ENCODE measurements at regions not wholly inside any gene's neighbourhood (a gene's known extent, or its start where the extent isn't known, plus 50 kb on each side); places are given as distances from the start of the nearest gene placed in this dataset.

- TF ChIP-seq ZNF407 (IDR thresholded peaks at IDR 0.05; ENCODE audit: low read depth) (no peak), SMAD4 (CRISPR knock-in tag; conservative IDR thresholded peaks at IDR 0.05) (no peak), ZNF644 (tag; IDR thresholded peaks at IDR 0.05; ENCODE audit: low read depth) (no peak), MAFG (tag; conservative IDR thresholded peaks at IDR 0.05) (no peak), ZNF696 (CRISPR knock-in tag; conservative IDR thresholded peaks at IDR 0.05) (no peak), ZFP36 (IDR thresholded peaks at IDR 0.05; ENCODE audit: low read depth, low read length, partially characterized antibody) (no peak), ARID3A (IDR thresholded peaks at IDR 0.05; ENCODE audit: borderline replicate concordance, low read depth, low read length) (no peak)
These were observed 406.2 kb downstream of the TLL1 start (continued) for GRCh38 chr4:166279261-166279660.
